Choroid plexus epithelial cell (primary cell): ENCODE measurements at regions not wholly inside any gene's neighbourhood (a gene's known extent, or its start where the extent isn't known, plus 50 kb on each side); places are given as distances from the start of the nearest gene placed in this dataset.

ENCODE experiments used
- DNase-seq: peaks from one replicate; pipeline ENCODE4 v3.0.0-alpha.2; 2010; ENCODE audit warnings: low read depth
- H3K4me3 ChIP-seq: 2 replicates; pipeline ENCODE4 v1.5.1; 2011; ENCODE audit warnings: low read depth, mild to moderate bottlenecking, control low read depth, low read length, moderate library complexity
- CTCF ChIP-seq: conservative IDR thresholded peaks from 2 replicates; pipeline ENCODE4 v1.5.1; 2011; ENCODE audit warnings: low read depth, mild to moderate bottlenecking, control low read depth, inconsistent platforms, low read length, moderate library complexity

- no peak overlapping the region for H3K4me3 ChIP-seq
- DNase-seq: no peak
- TF ChIP-seq CTCF: no peak
Measured at GRCh38 chr12:42902001-42902400, 312.5 kb upstream of the PRICKLE1 start.

- H3K4me3 ChIP-seq: no peak overlapping the region
- DNase-seq: peak; percentile 21
- no peak for TF ChIP-seq CTCF
Measured at GRCh38 chr12:42893803-42894202, 304.3 kb upstream of the PRICKLE1 start.

- TF ChIP-seq CTCF: no peak
- no peak for DNase-seq
- no peak overlapping the region for H3K4me3 ChIP-seq
Measured at GRCh38 chr12:42892702-42893551, 303.4 kb upstream of the PRICKLE1 start.

- TF ChIP-seq CTCF: no peak
- H3K4me3 ChIP-seq: no peak overlapping the region
- peak; percentile 11 for DNase-seq
Measured at GRCh38 chr12:42887657-42888056, 298.1 kb upstream of the PRICKLE1 start.

GRCh38 chr12:42886160-42886559, 296.6 kb upstream of the PRICKLE1 start:
- no peak for DNase-seq
- H3K4me3 ChIP-seq: no peak overlapping the region
- TF ChIP-seq CTCF: no peak

GRCh38 chr12:42885677-42886076, 296.1 kb upstream of the PRICKLE1 start:
- H3K4me3 ChIP-seq: no peak overlapping the region
- TF ChIP-seq CTCF: no peak
- no peak for DNase-seq

GRCh38 chr12:42884116-42884515, 294.6 kb upstream of the PRICKLE1 start:
- no peak overlapping the region for H3K4me3 ChIP-seq
- no peak for DNase-seq
- TF ChIP-seq CTCF: no peak
